ENCODE measurements at regions not wholly inside any gene's neighbourhood (a gene's known extent, or its start where the extent isn't known, plus 50 kb on each side); places are given as distances from the start of the nearest gene placed in this dataset.

DNA sequence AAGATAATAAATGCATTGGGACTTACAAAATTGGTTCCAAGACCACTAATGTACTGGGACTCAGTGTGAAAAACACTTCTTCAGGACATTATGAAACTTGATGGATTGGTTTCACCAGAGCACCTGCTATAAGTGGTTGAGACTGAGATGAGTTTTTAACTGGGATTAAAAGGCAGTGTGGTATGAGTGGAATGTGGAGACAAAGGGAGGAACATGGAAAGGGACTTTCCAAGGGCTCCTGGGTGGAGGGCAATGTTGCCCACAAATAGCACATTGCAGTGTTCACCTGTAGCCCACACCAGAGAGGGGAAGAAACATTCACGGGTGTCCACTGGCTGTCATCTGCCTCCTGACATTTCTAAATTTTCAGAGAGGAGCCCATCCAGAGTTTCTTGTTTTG is 253.3 kb upstream of the TANK start:
- in situ Hi-C loops (cut with HindIII; ENCODE audit: low pct_unique_long_range_greater_than_20kb, low sequenced_read_pairs), result no loop called here
- no peak for DNase-seq (ENCODE audit: low read depth, low spot score)
- no peak for ATAC-seq

GRCh38 chr2:160907738-160908137 is 252.5 kb upstream of the TANK start:
- BruUV-seq (replicated peaks), result no TSS peak
- Histone ChIP-seq H3K9me3 (ENCODE audit: control insufficient read depth, insufficient read depth, low read depth, low read length) (no peaks in the 10 kb centered on the region), H3K27me3 (ENCODE audit: control insufficient read depth, insufficient read depth, low read length) (no peaks in the 10 kb centered on the region), H3K4me3 (ENCODE audit: low read depth in 2 of 2, low read length in 2 of 2) (no peak overlapping the region), H3K4me1 (ENCODE audit: control insufficient read depth, insufficient read depth, low read length) (no peaks in the 10 kb centered on the region), H3K36me3 (ENCODE audit: control insufficient read depth, insufficient read depth, low read length) (no peaks in the 10 kb centered on the region), H3K27ac (ENCODE audit: low read length) (no peak overlapping the region)
- in situ Hi-C loops (cut with HindIII; ENCODE audit: low pct_unique_long_range_greater_than_20kb, low sequenced_read_pairs) (no loop called here), intact Hi-C loops (cut with micrococcal nuclease; ENCODE audit: unreplicated experiment) (no loop called here)
- POLR2A ChIA-PET, result no interaction called here
- TF ChIP-seq TCF7L2 (IDR thresholded peaks at IDR 0.05; ENCODE audit: low read depth, low read length) (no peak), SIN3A (IDR thresholded peaks at IDR 0.05; ENCODE audit: borderline replicate concordance, insufficient read depth, low read depth, low read length) (no peak), POLR2AphosphoS5 (IDR thresholded peaks at IDR 0.05; ENCODE audit: low read depth, low read length) (no peak), CTCF (IDR thresholded peaks at IDR 0.05) (no peak), REST (IDR thresholded peaks at IDR 0.05; ENCODE audit: insufficient read depth in 1 of 2, low read depth in 2 of 2, low read length in 1 of 2) (no peak)
- CTCF ChIA-PET, result no interaction called here
- ATAC-seq, result no peak
- DNase-seq (ENCODE audit: low read depth, low spot score), result no peak

More for the DNA sequence above, 253.3 kb upstream of the TANK start:
- H3K27me3 ChIP-seq (ENCODE audit: control insufficient read depth, insufficient read depth, low read length), result no peaks in the 10 kb centered on the region
- intact Hi-C loops (cut with micrococcal nuclease; ENCODE audit: unreplicated experiment), result no loop called here
- no TSS peak for BruUV-seq (replicated peaks)
- CTCF ChIA-PET, result no interaction called here
- H3K27ac ChIP-seq (ENCODE audit: low read length), result no peak overlapping the region
- no peaks in the 10 kb centered on the region for H3K36me3 ChIP-seq (ENCODE audit: control insufficient read depth, insufficient read depth, low read length)
- POLR2A ChIA-PET, result no interaction called here
- H3K4me1 ChIP-seq (ENCODE audit: control insufficient read depth, insufficient read depth, low read length), result no peaks in the 10 kb centered on the region
- H3K9me3 ChIP-seq (ENCODE audit: control insufficient read depth, insufficient read depth, low read depth, low read length), result no peaks in the 10 kb centered on the region
- no peak overlapping the region for H3K4me3 ChIP-seq (ENCODE audit: low read depth in 2 of 2, low read length in 2 of 2)
- no peak for TF ChIP-seq POLR2AphosphoS5 (IDR thresholded peaks at IDR 0.05; ENCODE audit: low read depth, low read length)
- TF ChIP-seq SIN3A (IDR thresholded peaks at IDR 0.05; ENCODE audit: borderline replicate concordance, insufficient read depth, low read depth, low read length), result no peak
- TF ChIP-seq CTCF (IDR thresholded peaks at IDR 0.05), result no peak
- no peak for TF ChIP-seq REST (IDR thresholded peaks at IDR 0.05; ENCODE audit: insufficient read depth in 1 of 2, low read depth in 2 of 2, low read length in 1 of 2)
- TF ChIP-seq TCF7L2 (IDR thresholded peaks at IDR 0.05; ENCODE audit: low read depth, low read length), result no peak

Measured in Panc1 (cell line).